DND-41 (cell line): ENCODE measurements at regions not wholly inside any gene's neighbourhood (a gene's known extent, or its start where the extent isn't known, plus 50 kb on each side); places are given as distances from the start of the nearest gene placed in this dataset.

ENCODE experiments used
- EZH2 ChIP-seq: IDR thresholded peaks from 3 replicates; pipeline ENCODE4 v1.6.1; 2012; ENCODE audit warnings: borderline replicate concordance, low read depth, mild to moderate bottlenecking, moderate library complexity, low read length, inconsistent platforms; ENCODE audit not compliant: severe bottlenecking
- TF ChIP-seq, protein P1 (sequence below): IDR thresholded peaks from 2 replicates; pipeline ENCODE4 v1.5.1; 2012; ENCODE audit warnings: borderline replicate concordance, low read length, moderate library complexity, mild to moderate bottlenecking; ENCODE audit not compliant: poor library complexity, severe bottlenecking; ENCODE audit errors: extremely low read depth

DNA sequence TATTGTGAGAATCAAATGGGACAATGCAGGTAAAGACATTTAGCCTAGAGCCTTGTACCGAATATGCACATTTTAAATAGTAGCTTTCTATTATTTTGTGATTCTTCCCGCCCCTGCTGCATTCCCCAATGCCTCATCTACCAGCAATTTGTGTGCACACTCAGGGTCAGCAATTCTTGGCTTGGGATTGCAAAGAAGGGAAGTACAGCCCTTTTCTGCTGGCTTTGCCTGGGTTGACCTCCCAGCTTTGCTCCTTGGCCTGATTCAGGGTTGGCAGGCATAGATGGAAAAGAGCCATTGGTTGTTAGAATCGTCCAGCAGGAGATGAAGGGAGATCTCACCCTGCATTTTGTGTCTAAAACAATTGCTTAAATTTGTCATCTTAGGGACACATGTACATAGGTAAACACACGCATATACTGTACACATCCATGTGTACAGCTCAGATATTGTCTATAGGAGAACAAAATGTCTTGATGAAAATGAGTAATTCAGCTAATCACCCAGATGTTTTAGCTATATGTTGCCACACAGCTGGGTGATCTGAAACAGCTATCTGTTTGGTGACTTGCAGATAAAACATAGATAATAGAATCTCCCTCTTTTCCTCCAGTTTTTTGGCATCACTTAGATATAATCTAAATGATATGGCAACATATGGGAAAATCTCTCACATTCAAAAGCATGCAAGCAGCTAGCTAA lies 340.9 kb upstream of the TBL1XR1 start:
- TF ChIP-seq, protein P1, sequence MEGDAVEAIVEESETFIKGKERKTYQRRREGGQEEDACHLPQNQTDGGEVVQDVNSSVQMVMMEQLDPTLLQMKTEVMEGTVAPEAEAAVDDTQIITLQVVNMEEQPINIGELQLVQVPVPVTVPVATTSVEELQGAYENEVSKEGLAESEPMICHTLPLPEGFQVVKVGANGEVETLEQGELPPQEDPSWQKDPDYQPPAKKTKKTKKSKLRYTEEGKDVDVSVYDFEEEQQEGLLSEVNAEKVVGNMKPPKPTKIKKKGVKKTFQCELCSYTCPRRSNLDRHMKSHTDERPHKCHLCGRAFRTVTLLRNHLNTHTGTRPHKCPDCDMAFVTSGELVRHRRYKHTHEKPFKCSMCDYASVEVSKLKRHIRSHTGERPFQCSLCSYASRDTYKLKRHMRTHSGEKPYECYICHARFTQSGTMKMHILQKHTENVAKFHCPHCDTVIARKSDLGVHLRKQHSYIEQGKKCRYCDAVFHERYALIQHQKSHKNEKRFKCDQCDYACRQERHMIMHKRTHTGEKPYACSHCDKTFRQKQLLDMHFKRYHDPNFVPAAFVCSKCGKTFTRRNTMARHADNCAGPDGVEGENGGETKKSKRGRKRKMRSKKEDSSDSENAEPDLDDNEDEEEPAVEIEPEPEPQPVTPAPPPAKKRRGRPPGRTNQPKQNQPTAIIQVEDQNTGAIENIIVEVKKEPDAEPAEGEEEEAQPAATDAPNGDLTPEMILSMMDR = no peak
- no peak for TF ChIP-seq EZH2
